Right lung (tissue), 2 donors: ENCODE measurements at regions not wholly inside any gene's neighbourhood (a gene's known extent, or its start where the extent isn't known, plus 50 kb on each side); places are given as distances from the start of the nearest gene placed in this dataset.
A peak's percentile ranks its signal among the peaks of the same experiment; 100 is the strongest.
"Not testable (repeated sequence)": the region's sequence is repeated elsewhere in the genome, so short reads cannot be mapped to it uniquely, and the experiment has no call there.

Source experiments
- DNase-seq, 2 donors: peaks; one replicate each; pipeline ENCODE4 v3.0.0-alpha.2; 2013

DNA sequence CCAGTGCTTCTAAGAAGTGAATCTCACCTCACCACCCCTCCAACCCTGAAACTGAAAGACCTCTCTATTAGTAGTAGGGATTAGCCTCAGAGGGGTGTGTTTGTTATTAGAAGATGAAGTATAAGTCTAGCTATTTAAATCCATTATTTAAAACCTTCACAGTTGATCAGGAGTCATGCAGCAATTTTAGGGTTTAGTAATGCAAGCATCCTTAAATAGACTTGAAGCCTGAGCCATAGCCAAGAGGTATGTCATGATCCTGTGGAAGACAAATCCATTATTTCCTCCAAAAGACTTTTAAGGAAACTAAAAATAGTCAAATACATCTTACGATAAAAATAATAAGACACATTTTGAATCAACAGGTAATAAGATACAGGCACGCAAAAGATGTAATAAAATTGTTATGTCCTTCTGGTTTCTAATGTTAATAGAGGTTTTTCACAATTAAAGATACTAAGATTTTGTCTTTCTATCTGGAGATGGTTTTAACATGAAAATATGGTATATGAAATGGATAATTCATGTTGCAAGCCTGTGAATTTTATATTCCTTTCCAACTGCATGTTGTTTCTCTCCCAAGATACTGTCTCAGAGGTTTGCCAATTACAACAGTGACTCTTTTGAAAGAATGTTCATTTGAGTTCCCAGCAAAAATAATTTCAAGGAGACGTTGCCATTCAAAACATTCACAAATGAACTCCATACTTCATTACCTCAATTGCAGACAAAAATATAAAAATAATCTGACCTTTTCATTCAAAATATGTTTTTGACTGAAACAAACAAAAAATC, 68.0 kb downstream of the LUZP4 start:
- no peak for DNase-seq

- DNase-seq: not testable (repeated sequence)
Observed at GRCh38 chrX:115359508-115359907, 70.0 kb downstream of the LUZP4 start.

- no peak for DNase-seq
Observed at GRCh38 chrX:115360220-115360781, 70.8 kb downstream of the LUZP4 start.

DNA sequence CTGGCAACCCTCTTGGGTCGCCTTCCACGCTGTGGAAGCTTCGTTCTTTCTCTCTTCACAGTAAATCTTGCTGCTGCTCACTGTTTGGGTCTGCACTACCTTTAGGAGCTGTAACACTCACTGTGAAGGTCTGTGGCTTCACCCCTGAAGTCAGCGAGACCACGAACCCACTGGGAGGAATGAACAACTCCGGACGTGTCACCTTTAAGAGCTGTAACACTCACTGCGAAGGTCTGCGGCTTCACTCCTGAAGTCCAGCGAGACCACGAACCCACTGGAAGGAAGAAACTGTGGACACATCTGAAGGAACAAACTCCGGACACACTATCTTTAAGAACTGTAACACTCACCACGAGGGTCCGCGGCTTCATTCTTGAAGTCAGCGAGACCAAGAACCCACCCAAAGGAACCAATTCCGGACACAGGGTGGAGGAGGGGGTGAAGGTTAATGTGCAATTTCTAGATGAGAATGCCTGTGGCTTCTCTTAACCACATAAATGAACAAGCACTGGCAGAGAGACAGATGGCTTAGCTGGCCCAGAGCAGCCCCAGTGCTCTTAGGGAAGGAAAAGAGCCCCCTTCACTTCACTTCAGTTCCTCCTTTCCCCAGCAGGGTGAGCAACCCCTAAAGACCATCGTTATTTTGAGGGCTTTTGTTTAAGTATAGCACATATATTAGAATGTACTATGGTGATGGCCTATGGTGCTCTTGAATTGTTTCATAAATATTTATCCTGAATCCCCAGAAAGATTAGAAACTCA, 73.0 kb downstream of the LUZP4 start:
- DNase-seq: no peak

DNA sequence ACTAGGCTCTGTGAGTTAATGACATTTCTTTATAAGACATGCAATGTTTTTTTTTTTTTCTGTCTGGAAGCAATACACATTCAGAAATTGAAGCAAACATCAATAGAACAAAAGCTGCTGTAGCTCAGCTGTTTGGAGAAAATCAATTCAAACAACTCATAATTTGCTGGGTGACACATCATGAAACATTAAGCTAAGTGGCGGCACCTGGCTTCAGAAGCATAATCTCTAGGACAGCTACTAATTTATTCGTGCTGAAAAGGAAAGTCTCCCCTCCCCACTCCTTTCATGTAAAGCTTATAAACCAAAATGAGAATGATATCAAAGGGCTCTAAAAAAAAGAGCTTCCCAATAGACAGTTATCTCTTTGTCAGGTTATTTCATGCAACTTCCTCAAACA, 73.9 kb downstream of the LUZP4 start:
- no peak for DNase-seq

DNA sequence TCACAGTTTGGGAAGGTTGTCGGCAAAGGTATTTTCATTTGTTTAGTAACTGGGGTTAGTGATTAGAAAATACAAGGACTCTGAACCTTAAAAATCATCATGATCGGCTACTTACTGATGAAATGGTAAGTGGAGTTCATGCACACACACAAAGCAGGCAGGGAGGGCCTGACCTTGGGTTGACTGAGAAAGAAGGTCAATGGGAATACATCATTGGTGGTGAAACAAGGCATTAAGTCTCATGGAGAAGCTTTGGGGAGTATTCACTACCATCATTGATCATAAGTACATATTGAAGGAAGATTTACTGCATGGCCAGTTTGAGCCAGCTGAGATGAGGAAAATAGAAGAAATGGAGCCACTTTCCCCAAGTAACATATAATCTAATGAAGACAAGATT, 74.4 kb downstream of the LUZP4 start:
- DNase-seq: no peak

DNA sequence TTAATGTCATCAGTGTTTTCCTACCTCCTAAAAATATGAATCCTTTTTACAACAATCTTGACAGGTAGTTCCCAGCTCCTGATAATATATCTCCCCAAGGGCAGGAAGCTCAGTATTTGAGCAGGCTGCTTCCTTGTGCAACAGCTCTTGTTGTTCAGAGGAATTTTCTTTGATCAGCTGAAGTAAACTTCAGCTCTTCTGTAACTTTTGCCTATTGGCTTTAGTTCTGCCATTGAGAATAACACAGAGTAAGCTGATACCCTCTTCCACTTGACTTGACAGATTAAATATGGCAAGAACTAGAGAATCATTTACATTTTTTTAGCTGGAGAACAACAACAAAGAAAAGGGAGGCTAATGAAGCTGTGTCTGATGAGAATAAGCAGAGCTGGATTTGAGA, 75.2 kb downstream of the LUZP4 start:
- no peak for DNase-seq

DNA sequence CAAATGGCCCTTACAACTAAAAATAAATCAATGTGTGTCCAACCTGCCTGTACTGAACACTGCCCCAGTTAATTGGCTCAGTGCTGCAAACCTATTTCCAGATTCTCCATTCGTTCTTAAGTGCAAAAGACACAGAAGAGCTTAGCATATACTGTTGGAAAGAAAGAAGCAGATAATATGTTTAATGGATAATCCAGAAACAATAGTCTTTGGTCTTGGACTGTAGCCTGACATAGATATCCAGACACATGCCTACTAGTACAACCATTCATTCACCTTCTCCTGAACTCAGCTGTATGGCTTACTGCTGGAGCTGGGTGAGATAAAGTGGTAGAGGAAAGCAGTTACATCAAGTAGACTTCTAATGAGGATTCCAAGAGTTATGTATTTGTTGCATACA, 77.0 kb downstream of the LUZP4 start:
- no peak for DNase-seq

DNA sequence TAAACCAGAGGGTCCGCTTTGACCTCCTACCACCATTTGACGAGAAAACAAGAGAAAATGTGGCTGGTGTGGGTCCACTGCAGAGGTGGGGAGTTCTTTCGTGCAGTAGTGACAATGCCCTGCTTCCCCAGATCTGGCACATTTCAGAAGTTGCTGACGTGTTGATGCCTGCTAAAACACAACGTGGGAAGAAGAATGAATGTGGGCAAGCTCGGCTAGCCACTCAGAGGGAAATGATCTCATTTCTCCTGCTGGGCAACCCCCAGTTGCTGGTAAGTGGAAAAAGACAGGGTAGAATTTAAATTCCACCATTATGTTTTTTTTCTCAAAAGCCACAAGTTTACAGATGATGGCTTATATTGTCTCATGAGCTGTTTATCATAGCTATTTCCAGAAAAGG, 77.9 kb downstream of the LUZP4 start:
- no peak for DNase-seq

GRCh38 chrX:115367951-115368350, 78.4 kb downstream of the LUZP4 start:
- no peak for DNase-seq

DNA sequence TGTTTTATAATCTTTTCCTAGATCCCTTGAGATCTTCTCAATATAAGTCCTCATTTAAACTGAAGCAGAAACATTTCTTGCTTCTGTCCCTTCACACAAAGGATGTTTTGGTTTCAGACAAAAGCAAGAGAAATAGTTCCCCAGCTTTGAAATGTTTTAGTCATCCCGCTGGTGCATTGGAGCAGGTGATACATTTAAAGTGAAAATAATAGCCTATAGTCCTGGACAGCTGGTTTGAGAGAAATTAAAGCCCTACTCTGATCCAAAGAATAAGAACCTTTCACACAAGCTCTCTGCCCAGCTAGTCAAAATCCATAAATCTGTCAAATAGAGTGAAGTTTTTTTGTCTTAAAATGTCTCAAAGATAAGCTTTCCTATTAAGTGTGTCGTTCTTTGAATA, 79.4 kb downstream of the LUZP4 start:
- DNase-seq: no peak

DNA sequence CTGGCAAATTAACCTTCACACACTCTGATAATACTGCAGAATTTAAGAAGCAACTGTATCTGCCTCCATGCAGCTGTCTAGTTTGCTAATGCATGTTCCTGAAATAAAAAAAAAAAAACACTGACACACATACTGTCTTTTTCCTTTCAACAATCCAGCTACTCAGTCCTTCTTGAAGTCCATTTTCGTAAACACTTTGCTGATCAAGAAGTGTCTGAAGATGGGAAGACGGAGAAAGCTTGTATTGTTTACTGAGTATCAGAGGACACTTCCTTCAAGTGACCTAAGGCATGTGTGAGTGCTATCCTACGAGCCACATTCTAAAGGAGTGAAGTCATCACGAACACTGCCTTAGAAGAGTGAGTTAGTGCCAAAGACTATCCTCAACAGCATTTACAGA, 82.6 kb downstream of the LUZP4 start:
- DNase-seq: peak in 1 of 2 donors; percentile 51

GRCh38 chrX:115373308-115373707, 83.8 kb downstream of the LUZP4 start:
- DNase-seq: no peak

DNA sequence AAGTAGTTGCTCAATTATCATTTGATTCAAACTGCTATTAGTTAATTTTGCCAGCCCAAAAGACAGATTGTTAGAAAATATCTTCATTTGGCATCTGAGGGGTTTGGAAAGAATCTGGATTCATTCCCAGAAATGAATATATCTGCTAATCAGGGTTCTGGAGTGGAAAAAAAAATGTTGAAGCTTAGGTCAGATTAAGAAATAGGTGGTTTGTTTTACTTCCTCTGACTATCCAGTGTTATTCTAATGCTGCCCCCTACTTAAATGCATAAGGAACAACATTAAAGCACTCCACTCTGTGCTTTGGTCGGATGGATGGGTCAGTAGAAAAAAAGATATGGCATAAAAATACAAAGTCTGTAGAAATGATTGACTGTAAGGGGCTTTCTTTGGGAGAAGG, 89.0 kb downstream of the LUZP4 start:
- DNase-seq: no peak

DNA sequence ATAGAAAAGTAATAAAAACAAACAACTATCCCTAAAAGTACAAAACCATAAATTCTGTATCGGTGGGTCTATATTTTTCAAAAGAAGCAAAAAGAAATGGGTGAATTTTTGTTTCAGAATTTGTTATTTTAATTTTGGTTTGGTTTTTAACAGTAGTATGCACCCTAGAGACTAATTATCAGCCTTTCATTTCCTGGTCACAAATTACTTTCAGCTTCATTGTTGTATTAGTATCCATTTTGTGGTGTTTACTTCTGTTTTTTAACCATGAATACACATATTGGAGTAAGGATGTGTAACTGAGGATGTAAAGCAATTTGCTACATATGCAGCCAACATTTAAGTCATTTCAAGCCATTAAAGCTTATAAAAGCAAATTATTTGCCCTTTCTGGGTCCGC, 97.8 kb downstream of the LUZP4 start:
- no peak for DNase-seq

DNA sequence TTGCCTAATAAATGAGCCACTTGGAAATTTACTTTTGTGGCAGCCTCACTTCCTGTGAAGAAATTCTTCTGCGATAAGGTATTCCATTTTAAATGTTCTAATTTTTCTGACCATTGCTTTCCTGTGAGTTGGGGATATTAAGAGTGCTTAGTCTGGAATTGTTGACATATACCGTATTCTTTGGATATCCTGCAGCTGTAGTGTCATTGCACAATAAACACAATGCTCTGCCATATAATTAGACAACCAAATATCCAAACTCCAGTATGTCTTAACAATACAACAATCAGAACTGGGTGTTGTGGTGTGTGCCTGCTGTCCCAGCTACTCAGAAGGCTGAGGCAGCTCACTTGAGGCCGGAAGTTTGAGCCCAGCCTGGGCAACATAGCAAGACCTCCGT, 99.4 kb downstream of the LUZP4 start:
- DNase-seq: peak in 1 of 2 donors; percentile 60

DNA sequence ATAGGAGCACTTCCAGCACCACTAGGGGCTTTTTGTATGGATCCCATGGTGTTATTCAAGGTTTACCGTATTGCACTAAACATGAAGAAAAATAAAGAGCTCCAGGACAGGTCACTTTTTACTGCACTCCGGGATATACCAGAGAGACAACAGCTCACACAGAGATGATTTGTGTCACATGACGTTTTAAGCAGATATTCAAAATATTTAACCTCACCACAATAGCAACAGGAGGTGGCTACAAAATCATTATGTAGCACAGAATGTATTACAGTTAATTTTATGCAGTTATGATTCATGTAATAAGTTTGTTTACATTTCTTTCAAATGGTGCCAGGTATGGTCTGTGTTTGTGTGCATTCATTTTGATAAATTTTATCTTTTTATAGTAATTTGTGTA, 100.6 kb downstream of the LUZP4 start:
- no peak for DNase-seq

DNA sequence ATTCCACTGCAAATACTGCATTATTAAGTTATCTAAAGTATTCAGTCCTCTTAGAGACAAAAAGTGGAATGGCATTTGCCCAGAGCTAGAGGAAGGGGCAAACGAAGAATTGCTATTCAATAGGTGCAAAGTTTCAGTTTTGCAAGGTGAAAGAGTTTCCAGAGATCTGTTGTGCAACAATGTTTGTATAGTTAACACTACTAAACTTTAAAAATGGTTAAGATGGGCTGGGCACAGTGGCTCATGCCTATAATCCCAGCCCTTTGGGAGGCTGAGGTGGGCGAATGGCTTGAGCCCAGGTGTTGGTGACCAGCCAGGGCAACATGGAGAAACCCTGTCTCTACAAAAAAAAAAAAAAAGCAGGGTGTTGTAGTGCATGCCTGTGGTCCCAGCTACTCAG, 102.5 kb downstream of the LUZP4 start:
- DNase-seq: no peak

GRCh38 chrX:115392871-115393270, 103.4 kb downstream of the LUZP4 start:
- DNase-seq: no peak

- no peak for DNase-seq
Observed at GRCh38 chrX:115393271-115393670, 103.8 kb downstream of the LUZP4 start.

DNA sequence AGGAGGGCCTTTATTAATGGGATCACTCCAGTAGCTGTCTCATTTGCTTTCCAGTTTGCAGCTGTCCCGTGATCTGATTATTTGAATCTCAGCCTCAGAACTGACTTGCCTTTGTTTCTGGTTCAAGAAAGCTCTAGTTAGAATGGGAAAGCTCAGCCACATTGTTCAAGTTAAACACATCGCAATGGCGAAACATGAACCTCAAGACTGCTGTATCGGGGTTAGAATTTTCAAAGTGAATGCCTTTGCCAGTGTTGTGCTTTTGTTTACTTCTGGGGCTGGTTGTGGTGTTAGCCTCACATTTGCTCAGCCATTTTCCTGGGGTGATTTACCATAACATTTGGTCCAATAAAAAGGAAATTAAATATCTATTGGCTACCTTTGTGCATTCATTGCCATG, 105.3 kb downstream of the LUZP4 start:
- DNase-seq: not testable (repeated sequence)

GRCh38 chrX:115399306-115399705, 109.8 kb downstream of the LUZP4 start:
- DNase-seq: no peak

DNA sequence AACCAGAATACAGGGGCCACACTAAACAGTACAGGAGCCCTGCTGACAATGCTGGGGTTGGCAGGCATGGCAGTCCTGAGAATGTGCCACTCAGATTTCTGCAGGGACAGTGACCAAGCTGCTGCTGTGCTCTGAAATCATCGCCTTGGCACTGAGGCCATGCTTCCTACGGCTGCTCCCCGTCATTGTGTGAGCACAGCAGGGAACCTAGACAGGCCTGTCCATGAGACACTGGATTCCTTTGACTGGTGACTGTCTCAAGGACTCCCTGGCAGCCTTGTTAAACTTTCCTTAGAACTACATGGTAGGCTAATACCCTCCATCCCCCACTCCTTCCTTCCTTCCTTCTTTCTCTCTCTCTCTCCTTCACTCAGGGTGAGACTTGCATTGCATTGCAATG, 111.4 kb downstream of the LUZP4 start:
- no peak for DNase-seq
